Hematopoietic multipotent progenitor cell treated with erythropoietin and hydrocortisone succinate and interleukin-3 and kit ligand, for 4 days (in vitro differentiated cells): ENCODE measurements at regions not wholly inside any gene's neighbourhood (a gene's known extent, or its start where the extent isn't known, plus 50 kb on each side); places are given as distances from the start of the nearest gene placed in this dataset.
"Not testable (repeated sequence)": the region's sequence is repeated elsewhere in the genome, so short reads cannot be mapped to it uniquely, and the experiment has no call there.

ENCODE experiments used
- DNase-seq: peaks from one replicate; pipeline ENCODE4 v3.0.0-alpha.2; 2015

- no peak for DNase-seq
Observed at GRCh38 chr2:83487451-83487850, 971.6 kb downstream of the SUCLG1 start.

DNA sequence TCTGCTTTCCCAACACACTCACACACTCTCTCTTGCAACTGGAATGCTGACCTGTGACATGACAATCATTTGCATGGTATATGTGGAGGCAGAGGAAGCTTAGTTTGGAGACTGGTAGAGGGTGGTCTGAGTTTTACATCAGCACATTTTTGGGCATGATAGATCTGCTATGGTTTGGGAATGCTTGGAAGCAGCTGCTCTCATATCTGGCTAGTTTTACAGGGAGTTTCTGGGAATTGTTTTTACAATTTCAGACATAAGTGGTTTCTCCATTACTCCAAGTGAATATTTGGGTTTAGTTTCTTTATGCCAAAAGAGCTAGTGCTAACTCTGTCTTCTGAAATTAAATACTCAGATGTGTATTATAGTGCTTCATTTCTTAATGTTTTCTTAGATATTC lies 977.6 kb downstream of the SUCLG1 start:
- DNase-seq = no peak

- no peak for DNase-seq
Observed at GRCh38 chr2:83478037-83478436, 981.0 kb downstream of the SUCLG1 start.

GRCh38 chr2:83475371-83475770 lies 983.7 kb downstream of the SUCLG1 start:
- DNase-seq = no peak

DNA sequence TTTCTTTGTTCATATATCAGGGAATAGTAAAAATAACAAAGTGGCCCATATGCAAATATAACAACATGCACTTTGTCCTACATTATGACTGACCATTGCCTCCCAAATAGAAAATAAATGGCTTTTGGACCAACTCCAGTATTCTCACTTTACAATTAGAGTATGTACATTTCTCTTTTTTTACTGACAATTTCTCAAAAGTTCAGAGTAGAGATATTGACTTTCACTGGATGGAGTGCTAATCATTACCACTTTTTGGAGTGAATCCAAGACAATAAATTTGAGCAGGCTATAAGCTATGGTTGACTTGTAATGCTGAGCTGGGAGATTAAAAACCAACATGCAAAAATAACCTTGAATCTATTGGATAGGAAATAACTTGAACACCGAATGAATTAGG lies 987.4 kb downstream of the SUCLG1 start:
- DNase-seq = no peak

- no peak for DNase-seq
Observed at GRCh38 chr2:83470928-83471327, 988.2 kb downstream of the SUCLG1 start.

GRCh38 chr2:83464444-83464843 lies 994.6 kb downstream of the SUCLG1 start:
- no peak for DNase-seq

- DNase-seq = no peak
Observed at GRCh38 chr2:83462881-83463280, 996.2 kb downstream of the SUCLG1 start.

- no peak for DNase-seq
Observed at GRCh38 chr2:83461135-83461534, 997.9 kb downstream of the SUCLG1 start.

DNA sequence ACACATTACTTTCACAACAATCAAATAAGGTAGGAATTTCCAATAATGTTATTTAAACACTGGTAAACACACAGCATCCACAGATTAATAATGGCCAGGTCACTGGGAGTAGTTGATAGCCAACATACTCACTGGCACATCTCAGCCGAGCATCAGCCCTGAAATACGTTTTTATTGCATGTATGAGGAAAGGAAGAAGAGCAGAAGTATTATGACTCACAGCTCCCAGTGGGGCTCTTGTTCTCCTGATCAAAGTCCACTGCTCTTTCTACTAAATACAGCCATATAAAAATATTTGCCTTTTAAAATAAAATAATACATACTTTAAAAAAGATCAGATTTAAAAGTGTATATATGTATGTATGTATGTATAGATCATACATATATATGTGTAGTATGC lies 999.6 kb downstream of the SUCLG1 start:
- no peak for DNase-seq

DNA sequence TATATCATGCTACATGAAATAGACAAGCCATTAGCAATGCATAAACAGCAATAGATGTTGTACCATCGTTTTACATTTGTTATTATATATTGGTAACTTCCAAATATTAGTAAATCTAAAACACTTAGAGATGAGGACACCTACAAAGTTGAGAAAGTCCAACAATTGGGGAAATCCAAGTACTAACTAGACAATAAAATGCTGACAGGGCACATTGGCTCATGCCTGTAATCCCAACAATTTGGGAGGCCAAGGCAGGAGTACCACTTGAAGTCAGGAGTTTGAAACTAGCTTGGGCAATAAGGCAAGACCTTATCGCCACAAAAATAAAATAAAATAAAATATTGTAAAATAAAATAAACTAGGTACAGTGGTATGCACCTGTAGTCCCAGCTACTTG lies 1023.1 kb downstream of the SUCLG1 start:
- DNase-seq = no peak

DNA sequence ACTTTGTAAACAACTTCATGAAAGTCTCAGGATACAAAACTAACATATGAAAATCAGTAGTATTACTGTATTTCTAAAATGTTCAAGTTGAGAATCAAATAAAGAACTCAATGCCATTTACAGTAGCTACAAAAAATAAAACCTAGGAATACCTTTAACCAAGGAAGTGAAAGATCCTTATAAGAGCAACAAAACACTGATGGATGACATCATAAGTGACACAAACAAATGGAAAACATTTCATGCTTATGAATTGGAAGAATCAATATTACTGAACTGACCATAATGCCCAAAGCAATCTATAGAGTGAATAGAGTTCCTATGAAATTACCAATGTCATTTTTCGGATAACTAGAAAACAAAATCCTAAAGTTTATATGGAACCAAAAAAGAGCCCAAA lies 1038.1 kb downstream of the SUCLG1 start:
- DNase-seq = no peak

- peak; percentile 4 for DNase-seq
Observed at GRCh38 chr2:83394134-83394904, 1064.8 kb downstream of the SUCLG1 start.

- peak; percentile 53 for DNase-seq
Observed at GRCh38 chr2:83388804-83389203, 1070.3 kb downstream of the SUCLG1 start.

GRCh38 chr2:83386549-83386948 lies 1072.5 kb downstream of the SUCLG1 start:
- no peak for DNase-seq

- DNase-seq = no peak
Observed at GRCh38 chr2:83378921-83379320, 1080.2 kb downstream of the SUCLG1 start.

- no peak for DNase-seq
Observed at GRCh38 chr2:83376731-83377130, 1082.3 kb downstream of the SUCLG1 start.

DNA sequence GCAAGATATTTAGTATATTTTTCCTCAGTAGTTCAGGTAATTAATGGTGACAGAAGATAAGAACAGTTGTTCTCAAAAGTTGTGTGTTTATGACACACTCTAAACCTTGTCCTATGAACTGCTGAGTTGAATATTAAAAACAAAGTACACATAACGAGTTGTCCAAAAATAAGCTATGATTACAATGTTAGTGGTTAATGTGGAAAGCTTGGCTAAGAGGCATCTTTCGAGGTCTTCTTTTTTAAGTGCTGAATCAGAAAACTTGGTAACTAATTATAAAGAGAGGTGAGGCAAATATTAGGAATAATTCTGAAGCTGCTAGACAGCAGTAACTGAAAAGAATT lies 1088.7 kb downstream of the SUCLG1 start:
- no peak for DNase-seq

DNA sequence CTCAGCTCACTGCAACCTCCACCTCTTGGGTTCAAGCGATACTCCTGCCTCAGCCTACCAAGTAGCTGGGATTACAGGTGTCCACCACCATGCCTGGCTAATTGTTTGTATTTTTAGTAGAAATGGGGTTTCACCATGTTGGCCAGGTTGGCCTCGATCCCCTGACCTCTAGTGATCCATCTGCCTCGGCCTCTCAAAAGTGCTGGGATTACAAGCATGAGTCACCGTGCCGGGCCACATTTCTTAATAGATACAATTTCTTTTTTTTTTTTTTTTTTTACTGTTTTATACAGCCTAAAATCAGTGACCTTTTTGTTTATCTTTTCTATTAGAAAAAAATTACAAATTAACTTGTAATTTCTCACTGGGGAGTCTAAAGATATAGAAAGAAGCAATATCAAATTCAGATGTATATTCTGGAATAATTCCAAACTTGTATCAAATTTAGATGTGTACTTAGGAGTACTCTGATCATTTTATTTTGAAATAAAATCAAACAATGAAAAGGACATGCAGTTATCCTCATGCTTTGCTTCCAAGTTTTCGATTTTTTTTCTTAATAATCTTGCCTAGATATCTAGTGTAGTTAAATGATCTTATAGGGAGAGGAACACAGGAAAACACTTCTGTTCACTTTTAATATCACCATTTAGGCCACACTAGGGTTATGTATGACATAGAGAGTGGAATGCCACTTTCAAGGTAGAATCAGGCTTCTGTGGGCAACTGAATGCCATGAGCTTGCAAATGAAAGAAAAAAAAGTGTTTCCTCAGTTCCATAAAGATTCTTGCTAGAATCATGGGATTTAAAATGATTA lies 1089.3 kb downstream of the SUCLG1 start:
- DNase-seq = no peak

DNA sequence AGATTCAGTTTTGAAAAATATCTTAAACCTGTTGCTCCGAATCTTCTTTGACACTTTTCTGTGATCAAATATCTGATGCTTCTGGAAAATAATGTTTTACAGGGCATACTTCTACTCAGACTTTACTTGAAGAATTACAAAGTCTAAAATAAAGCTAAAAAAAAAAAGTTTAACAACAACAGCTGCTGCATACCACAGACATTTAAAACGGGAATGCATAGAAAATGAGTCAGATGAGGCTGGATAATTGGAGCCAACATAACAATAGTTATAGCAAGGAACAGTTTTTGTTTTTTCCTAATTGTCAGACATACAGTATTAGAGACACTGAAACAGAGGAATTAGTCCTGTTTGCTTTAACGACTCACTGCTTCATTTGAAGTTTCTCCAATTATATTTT lies 1090.2 kb downstream of the SUCLG1 start:
- no peak for DNase-seq

- DNase-seq = no peak
Observed at GRCh38 chr2:83368461-83368860, 1090.6 kb downstream of the SUCLG1 start.

DNA sequence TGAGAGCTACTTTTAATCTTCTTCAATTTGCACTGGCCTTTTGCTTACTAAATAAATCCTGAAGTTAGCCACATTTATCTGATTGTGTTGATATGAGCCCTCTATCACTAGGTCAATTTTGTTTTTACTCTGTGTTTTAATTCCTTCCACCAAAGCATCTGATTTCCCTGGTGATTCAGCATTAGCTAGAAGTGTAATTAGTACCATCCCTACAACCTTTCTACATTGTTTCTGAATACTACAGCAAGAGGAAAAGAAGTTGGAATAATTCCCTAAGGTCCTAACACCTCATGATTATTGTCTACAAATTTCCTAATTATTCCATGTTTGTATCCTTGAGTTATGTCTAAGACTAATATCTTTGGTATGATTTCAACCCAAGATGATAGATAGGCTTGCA lies 1093.6 kb downstream of the SUCLG1 start:
- no peak for DNase-seq

DNA sequence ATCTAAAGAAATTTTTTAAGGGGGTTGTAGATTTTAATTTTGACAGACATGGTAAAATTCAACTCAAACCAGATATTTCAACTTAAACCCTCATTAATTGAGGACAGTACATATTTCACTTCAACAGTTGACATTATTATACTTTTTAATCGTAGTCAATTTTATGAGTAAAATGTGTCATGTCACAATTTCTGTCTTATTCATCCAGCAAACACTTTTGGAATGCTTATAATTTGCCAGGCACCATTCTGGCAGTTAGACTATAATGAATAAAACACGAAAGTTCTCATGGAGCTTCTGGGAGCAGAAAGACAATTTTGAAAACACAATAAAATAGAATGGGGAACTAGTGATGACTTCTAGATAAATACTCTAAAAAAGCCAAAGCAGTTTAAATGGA lies 1094.8 kb downstream of the SUCLG1 start:
- no peak for DNase-seq

- DNase-seq = not testable (repeated sequence)
Observed at GRCh38 chr2:83363138-83363537, 1095.9 kb downstream of the SUCLG1 start.

GRCh38 chr2:83359336-83359735 lies 1099.7 kb downstream of the SUCLG1 start:
- DNase-seq = no peak
